ENCODE measurements at regions not wholly inside any gene's neighbourhood (a gene's known extent, or its start where the extent isn't known, plus 50 kb on each side); places are given as distances from the start of the nearest gene placed in this dataset.

DNA sequence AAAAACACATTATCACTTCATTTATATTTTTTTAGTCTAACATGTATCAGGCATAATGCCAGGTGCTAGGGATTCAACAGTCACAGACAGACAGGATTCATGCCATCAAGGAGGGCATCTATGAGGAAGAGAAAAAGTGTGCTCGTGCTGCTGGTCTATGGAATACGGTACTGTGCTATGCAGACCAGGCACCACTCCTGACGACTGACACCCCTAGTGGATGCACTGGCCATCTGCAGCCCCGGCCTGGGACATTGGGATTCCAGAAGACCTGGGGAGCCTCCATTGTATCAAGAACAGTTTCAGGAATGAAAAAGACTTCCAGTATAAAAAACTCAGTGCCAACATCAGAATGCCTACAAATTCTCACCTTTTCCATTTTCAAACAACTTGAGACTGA is 94.0 kb downstream of the KLF12 start:
- peak; percentile 66 for DNase-seq

DNA sequence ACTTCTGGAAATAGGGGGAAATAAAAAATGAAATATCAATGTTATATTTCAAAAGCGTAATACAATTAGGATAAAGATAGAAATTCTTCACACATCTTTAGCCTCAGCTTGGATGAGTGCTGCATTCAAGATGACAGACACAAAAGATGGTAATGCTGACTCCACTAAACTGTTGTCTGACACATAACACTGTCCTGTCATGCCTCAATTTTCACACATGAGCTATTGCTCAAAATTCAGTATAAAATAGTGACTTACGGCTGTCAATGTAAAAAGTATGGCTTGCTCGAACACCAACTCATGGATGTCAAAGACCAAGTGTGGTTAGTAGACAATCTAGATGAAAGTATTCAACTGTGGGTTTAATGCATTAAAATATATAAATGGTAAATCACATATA is 94.5 kb downstream of the KLF12 start:
- DNase-seq, result no peak

DNA sequence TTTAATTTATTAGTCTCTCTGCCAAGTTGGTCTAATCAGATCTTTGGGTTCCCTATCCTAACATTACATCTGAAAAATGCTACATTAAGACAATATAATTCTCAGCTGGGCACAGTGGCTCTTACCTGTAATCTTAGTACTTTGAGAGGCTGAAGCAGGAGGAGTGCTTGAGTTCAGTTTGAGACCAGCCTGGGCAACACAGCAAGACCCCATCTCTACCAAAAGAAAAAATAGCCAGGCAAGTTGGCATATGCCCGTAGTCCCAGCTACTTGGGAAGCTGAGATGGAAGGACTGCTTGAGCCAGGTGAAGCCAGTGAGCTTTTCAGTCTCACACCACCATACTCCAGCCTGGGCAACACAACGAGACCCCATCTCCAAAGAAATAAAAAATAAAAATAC is 95.0 kb downstream of the KLF12 start:
- no peak for DNase-seq

DNA sequence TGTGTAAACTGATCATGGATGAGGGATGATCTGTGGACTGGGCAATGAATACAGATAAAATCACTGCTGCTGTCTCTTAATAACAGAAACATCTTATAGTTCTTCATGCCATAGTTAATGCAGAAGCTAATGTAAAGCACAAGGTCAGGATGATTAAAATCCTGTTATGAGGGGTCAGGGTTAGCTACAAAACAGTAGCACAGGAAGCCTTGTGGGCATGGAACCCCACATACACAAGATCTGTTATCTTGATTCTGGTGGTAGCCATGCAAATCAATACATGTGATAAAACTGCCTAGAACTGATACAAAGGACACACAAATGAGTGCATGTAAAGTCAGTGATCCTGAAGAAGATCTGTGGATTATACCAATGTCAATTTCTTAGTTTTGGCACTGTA is 96.4 kb downstream of the KLF12 start:
- no peak for DNase-seq

DNA sequence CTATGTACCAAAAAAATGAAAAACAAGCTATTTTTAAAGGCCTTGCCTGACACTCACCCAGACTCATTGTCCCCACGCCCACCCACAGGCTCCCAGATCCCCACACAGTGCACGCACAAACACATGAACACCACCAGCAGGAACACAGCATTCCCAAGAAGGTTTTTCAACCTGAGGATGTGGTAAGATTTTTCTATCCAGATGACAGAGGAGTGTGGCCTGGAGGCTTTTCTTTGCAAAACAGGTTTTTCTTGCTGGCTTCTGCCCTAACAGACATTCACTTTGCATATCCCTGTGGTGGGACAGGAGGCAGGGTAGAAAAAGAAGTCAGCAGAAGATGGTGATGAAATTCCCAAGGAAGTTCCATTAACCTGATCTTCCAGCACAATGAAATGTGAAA is 97.8 kb downstream of the KLF12 start:
- DNase-seq, result peak; percentile 2

DNA sequence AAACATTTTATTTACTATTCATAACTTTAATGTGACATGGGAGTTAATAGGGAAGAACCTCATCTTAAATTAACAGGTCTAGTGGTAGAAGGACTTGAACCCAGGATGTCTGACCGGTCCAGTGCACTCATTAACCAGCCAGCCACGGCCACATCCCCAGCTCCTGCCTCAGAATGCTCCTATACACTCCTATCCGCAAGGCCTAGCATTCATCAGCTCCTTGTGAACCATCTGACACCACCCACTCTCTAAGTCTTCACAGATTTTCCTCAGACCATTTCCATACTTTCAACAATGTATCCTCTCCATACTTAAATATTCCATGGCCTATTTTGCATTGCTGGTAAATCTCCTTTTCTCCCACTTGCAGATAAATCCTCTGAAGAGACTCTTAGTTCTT is 98.3 kb downstream of the KLF12 start:
- DNase-seq, result no peak

DNA sequence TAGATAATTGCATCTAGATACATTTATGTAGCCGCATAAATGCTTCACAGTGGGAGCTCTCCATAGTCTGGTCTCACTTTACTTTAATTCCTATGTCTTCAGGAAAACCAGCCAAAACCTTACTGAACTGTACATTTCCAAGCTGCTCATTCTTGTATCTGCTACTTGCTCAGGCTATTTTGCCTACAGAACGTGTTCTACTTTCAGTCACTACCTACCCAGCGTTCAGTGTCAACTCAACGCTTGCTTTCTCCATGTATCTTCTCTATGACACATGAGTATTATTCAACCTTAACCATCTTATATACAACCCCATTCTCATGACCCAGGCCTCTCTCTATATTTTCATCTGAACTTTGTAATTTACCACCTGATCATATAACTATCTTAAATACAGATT is 101.9 kb downstream of the KLF12 start:
- no peak for DNase-seq

DNA sequence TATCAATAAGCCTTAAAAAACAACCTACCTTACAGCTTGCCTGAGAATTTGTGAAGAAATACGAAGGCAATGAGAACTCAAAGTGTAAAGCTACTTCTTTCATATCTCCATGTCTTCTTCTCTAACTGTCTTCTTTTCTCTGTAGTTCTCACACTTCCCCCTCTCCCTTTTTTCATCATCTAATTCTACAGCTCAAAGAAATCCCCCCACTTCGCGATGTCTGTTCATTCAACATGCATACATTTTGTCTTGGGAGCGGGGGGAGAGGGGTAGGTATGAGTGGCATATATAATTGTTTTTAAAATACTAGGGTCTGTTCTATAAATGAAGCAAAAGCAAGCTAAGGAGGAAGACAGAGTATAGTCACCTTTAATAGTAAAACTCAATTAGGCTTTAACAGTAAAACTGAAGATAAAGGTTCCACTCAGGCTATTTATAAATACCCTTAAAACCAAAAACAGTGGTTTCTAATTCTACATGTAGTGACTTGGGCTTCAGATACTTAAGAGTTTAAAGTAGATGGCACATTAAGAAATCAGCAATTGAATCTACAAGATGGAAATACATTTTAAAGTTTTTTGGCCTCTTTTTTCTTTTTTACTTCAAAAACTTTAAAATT is 106.9 kb downstream of the KLF12 start:
- no peak for DNase-seq

DNA sequence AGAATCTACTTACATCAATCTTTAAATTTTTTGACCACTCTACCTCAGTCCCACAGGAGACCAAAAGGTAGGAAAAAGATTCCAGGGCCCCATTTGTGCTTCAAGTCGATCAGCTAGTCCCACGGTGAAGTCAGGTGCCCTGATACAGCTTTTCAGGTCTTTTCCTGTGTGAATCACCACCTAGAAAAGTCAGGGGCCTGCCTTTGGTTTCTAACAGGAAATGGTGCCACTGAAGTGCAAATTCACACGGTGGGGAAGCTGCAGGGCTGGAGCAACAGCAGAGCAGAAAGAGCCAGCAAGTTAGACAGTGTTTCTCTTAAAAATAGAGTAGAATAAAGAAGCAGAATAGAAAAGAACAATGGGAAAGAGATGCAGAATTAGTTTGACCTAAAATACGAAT is 107.5 kb downstream of the KLF12 start:
- peak; percentile 20 for DNase-seq

DNA sequence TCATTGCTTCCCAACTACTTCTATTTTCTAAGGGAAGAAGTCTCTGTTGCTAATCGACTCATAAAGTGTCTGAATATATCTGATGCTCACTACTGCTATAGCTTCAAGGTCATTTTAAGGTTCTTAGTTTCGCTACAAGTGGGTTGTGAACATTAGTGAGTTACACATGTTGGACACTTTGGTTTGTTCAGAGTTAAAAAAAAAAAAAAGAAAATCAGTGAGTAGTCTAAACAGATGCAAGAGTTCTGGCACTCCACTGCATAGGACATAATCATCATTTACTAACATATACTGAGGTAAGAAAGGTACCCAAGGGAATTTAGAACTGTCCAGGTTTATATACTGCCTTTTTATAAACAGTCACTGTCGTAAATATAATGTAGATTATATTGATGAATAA is 108.8 kb downstream of the KLF12 start:
- DNase-seq, result no peak

DNA sequence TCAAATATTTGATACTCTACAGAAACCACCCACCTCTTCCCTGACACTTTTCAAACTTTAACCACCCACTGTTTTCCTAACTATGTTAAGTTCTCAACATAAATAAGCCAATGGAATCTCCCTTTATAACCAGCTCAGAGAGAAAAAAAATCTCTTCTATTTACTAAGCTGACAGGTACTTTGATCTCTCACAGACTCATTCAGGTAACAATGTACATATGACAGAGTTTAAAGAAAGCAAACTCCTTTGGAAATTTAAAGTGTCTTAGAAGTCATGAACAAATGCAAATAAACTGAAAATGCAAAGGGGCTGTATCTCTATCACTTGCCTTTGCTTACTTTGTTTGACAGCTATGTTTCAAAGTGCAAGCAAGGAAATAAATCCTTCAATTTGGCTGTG is 109.3 kb downstream of the KLF12 start:
- peak; percentile 2 for DNase-seq

DNA sequence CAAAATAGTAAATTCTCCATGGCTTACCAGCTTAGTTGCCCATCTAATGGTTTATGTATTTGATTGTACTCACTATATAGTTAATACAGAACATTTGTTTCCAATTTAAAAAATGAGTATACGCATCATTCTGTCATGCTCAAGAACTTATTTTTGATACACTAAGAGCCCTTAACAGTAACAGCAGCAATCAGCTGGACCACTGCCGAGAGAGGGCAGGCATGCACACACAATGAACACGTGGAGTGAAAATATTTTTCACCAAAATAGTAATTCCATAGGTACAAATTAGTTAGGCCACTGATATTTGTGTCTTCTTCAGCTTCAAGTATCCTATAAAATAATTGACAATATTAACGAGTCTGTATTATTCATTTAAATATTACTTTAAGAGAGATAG is 109.9 kb downstream of the KLF12 start:
- DNase-seq, result no peak

DNA sequence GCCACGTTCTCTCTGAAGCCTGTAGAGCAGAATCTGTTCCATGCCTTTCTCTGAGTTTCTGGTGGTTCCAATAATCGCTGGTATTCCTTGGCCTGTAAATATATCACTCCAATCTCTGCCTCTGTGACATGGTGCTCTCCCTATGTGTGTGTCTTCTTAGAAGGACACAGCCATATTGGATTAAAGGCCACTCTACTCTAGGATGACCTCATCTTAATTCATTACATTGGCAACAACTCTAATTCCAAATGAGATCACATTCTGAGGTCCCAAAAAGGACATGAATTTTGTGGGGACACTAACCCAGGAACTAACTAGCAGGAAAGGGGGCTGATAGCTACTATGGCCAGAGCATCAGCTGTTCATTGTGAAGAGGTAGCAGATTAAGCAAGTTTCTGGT is 110.7 kb downstream of the KLF12 start:
- DNase-seq, result no peak

DNA sequence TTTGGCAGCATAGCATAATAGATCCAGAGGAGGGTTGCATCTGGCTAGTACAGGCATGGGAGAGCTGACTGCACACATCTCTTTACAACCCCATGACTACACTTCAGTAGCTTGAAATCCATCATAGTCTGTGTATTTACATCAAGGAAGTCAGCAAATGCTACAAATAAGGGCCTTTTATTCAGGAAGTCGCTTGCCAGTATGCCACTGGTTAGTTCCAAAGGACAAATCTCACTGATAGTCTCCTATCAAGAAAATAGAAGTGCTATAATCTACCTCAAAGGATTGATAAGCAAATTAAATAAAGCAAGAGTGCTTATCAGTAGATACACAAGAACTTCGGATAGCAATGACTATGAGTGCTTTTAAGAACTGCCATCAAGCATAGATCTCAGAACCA is 112.7 kb downstream of the KLF12 start:
- no peak for DNase-seq

DNA sequence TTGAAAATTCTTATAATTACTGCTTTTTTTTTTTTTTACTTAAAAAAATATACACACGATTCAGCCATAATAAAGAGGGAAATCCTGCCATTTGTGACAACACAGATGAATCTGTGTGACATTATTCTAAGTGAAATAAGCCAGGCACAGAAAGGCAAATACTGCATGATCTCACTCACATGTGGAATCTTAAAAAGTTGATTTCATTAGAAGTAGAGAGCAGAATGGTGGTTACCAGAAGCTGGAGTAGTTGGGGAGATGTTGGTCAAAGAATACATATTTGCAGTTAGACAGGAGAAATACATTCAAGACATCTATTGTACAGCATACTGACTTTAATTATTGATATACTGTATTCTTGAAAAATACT is 116.2 kb downstream of the KLF12 start:
- no peak for DNase-seq

DNA sequence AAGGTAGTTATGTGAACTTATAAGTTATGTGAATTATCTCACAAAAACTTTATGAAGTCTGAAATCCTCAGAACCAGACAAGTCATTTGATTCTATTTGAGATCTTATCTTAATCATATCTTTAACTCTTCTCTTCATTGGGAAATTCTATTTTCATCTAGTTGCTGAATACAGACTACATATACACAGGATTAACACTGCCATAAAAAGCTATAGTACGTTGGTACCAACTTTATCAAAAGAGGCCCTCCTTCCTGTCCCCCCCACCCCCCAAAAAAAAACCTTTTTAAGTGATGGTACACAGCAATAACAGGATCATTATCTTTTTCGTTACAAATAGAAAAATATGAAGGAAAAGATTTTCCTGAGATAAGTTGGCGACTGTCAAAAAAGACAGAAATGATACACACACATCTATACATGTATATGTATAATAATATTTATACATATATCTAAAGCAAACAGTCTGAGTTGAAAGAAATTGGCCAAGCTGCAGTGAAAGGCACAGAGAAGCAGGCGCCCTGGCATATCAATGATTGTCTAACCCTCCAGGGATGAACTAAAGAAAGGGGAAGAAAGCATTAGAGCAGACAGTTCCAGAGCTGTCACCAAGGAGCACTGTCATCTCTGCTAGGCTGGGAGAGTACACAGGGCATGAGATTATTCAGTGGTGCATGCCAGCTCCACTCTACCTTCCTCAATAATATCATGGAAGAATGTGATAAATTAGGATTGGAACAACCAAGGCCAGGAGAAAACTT is 116.7 kb downstream of the KLF12 start:
- no peak for DNase-seq

DNA sequence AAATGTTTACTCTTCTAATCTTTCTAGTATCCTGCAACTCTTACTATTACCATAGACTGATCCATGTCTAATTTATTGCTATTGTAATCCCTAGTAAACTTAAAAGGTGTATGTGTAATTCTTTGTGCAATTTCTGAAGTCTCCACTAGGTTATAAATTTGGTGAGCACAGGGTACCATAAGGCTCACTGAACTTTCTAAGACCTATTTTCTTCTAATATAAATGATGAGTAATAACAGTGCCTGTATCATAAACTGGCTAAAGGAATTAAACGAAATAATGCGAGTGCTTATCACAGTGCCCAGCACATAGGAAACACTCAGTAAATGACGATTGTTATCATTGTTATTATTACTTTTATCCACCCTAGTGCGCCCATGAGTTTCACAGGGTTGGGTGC is 119.1 kb downstream of the KLF12 start:
- peak; percentile 2 for DNase-seq

DNA sequence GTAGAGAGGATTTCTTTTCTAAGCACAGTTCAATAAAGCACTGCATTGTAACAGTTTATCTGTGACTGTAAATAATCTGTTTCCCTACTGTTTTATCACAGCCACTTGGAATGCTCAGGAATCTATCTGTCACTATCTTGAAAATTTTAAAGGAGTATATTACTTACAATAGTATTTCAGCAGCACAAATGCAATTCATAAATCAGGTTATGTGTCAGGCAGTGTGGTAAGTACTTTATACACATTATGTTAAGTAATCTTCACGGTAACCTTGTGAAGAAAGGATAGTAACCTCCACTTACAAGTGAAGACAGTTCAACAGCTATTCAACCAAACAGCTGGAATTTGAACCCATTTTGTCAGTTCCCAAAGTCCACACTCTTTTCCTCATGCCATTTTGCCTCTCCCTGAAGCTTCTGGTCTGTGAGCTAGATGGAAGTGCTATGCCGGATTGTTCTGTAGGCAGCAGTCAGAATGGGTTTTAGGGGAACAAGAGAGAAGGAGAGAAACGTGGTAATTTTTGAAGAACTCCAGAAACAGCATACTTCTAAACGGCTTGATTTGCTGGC is 125.0 kb downstream of the KLF12 start:
- no peak for DNase-seq

DNA sequence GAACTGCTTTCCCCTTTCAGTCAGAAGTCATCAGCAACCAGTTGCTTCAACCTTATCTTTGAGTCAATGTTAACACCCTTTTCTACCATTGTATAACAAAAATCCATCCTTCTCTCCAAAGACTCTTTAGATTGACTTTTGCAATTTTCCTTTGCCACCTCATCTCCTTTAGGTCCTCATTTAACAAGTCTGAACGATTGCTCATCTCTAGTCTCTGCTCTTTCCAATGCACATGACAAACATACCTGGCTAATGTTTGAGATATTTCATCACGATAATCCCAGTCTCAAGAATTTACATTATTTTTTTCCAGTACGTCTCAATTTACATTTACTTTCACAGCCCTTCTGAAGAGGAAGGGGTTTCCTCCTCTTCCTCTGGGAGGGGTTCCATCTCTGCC is 127.5 kb downstream of the KLF12 start:
- DNase-seq, result no peak

DNA sequence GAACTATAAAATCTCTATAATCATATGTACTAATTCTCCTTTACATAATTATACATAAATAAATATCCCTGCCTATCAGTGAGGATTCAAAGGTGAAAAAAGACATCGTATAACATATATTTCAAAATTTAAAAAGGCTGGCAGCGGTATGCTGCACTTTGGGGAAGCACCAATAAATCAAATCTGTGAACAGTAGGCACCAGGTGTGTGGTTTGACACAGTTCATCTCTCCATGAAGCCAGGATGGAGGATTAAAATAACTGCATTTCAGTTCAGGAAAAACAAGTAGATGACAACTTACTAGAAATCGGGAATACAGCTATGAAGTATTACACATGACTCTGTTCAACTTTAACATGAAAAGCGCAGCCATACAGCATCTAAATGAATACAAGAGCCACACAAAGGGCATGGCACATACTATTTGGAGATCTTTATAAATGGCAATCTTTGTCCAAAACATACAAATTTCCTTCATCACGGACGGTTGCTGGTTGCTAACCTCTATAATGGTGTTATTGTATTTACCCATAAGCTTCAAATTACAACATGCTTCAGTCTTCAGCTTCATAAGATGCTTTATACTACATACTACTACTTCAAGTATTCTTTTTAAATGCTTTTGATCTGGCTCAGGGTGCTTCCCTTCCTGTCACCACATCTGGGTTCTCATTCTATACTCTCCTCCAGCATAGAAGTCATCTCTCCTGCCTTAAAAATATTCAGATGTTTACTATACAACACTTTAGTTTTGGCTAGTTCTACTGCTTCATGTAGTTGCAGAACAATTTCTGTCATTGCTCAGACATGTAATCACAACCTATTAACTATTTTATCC is 128.7 kb downstream of the KLF12 start:
- no peak for DNase-seq

DNA sequence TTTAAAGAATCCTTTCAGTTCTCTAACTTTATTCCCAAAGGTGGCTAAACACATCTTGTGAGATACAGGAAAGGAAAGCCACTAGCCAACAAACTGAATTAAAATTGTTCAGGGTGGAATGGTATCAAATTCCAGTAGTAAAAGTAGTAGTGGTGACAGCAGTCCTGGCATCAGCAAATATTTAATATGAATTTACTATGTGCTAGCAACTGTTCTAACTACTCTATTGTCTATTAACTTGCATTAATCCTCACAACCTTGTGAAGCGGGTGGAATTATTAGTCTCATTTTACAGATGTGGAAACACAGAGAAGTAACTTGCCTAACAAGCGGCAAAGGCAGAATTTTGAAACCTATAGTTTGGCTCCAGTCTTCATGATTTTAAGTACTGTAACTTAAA is 130.1 kb downstream of the KLF12 start:
- DNase-seq, result no peak

DNA sequence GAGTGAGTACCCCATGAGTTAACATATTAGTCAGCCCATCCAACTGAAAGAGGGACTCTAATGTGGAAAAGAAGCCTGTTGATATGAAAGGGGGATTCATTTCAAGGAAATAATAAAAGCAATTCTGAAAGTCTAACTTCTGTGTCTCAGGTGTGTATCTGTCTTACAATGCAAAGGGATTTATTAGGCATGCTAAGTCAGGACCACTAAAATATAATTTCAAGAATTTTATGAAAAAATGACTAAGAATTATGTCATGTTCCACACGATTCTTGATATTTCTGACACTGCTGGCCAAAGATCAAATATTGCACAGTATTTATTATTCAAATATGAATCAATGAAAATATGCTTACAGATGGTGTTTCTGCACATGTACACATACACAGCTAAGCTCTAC is 130.8 kb downstream of the KLF12 start:
- no peak for DNase-seq

DNA sequence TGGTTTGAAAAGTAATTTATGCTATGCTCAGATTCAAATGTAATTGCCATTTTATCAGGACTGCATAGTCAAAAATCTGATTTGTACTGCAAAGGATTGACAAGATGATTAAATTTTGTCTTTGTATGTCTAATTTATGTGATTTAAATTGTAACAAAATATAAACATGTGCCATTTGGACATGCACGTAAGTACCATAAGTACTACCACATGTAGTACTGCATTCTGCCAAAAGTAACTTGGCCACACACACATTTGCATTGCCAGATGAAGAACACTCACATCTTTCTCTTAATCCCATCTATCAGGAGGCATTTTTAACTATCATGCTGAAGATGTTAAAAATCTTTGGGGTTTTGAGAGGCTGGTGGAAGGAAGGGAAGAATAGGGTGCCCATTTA is 133.3 kb downstream of the KLF12 start:
- no peak for DNase-seq

DNA sequence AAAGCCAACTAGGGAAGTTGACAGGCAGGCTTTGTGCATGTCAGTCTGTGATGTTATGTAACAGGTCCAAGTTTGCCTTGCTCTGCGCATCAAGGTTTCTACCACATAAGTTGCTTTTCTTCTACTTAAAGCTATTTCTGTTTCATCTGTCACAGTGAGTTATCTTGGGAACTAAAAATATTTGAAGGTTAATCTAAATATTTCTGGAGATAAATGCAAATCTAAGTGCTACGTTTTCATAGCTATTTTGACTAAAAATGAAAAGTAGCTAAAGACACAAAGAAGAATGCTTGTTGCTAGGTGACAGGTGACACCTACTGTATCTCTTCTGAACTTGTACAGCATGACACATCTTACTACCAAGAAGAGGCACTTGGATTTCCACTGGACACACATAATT is 135.6 kb downstream of the KLF12 start:
- no peak for DNase-seq

All from DMS53 (cell line).